ENCODE measurements at regions not wholly inside any gene's neighbourhood (a gene's known extent, or its start where the extent isn't known, plus 50 kb on each side); places are given as distances from the start of the nearest gene placed in this dataset.
"Not testable (repeated sequence)": the region's sequence is repeated elsewhere in the genome, so short reads cannot be mapped to it uniquely, and the experiment has no call there.

DNA sequence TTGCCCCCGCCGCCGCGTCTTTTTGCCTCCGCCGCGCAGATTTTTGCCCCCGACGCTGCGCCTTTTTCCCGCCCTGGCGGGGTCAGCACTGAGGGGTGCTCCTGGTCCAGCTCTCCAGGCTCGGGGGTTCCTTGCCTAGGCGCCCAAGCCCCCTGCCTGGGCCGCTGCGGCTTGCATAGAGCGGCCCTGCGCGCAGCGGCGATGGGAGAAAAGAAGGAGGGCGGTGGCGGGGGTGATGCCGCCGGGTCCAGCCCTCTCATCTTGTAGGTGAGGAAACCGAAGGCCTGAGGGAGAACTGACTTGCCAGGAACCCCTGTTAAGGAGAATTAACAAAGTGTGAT lies 330.8 kb upstream of the WSB1 start:
- TF ChIP-seq, protein P1, sequence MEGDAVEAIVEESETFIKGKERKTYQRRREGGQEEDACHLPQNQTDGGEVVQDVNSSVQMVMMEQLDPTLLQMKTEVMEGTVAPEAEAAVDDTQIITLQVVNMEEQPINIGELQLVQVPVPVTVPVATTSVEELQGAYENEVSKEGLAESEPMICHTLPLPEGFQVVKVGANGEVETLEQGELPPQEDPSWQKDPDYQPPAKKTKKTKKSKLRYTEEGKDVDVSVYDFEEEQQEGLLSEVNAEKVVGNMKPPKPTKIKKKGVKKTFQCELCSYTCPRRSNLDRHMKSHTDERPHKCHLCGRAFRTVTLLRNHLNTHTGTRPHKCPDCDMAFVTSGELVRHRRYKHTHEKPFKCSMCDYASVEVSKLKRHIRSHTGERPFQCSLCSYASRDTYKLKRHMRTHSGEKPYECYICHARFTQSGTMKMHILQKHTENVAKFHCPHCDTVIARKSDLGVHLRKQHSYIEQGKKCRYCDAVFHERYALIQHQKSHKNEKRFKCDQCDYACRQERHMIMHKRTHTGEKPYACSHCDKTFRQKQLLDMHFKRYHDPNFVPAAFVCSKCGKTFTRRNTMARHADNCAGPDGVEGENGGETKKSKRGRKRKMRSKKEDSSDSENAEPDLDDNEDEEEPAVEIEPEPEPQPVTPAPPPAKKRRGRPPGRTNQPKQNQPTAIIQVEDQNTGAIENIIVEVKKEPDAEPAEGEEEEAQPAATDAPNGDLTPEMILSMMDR (IDR thresholded peaks at IDR 0.05), result no peak
- TF ChIP-seq EZH2phosphoT487 (IDR thresholded peaks at IDR 0.05), result no peak
- TF ChIP-seq EZH2 (IDR thresholded peaks at IDR 0.05), result no peak
- H3K79me2 ChIP-seq (ENCODE audit: low read depth), result no peaks in the 10 kb centered on the region
- no peaks in the 10 kb centered on the region for H3F3A ChIP-seq (ENCODE audit: low read depth)
- H3K9me3 ChIP-seq (ENCODE audit: low read depth), result peaks cover 27% of the 10 kb centered on the region
- no peaks in the 10 kb centered on the region for H3K4me1 ChIP-seq
- H3K4me2 ChIP-seq, result no peak overlapping the region
- no peaks in the 10 kb centered on the region for H3K36me3 ChIP-seq
- no peak overlapping the region for H3K4me3 Mint-ChIP-seq
- no peaks in the 10 kb centered on the region for H4K20me1 ChIP-seq (ENCODE audit: low read depth)
- H3K9ac ChIP-seq, result no peak overlapping the region
- H3K27me3 Mint-ChIP-seq (ENCODE audit: insufficient read depth, low read depth), result no peaks in the 10 kb centered on the region
- peaks cover 14% of the 10 kb centered on the region for H3K9me3 Mint-ChIP-seq
- H3K27ac Mint-ChIP-seq, result no peak overlapping the region
- H3K27ac ChIP-seq, result no peak overlapping the region
- H3K36me3 Mint-ChIP-seq, result no peaks in the 10 kb centered on the region
- no peaks in the 10 kb centered on the region for H3K4me1 Mint-ChIP-seq
- no peak overlapping the region for H2AFZ ChIP-seq (replicated peaks)
- H3K4me3 ChIP-seq, result no peak overlapping the region
- DNase-seq (ENCODE audit: low spot score), result no peak
- no peaks in the 10 kb centered on the region for H3K27me3 ChIP-seq

DNA sequence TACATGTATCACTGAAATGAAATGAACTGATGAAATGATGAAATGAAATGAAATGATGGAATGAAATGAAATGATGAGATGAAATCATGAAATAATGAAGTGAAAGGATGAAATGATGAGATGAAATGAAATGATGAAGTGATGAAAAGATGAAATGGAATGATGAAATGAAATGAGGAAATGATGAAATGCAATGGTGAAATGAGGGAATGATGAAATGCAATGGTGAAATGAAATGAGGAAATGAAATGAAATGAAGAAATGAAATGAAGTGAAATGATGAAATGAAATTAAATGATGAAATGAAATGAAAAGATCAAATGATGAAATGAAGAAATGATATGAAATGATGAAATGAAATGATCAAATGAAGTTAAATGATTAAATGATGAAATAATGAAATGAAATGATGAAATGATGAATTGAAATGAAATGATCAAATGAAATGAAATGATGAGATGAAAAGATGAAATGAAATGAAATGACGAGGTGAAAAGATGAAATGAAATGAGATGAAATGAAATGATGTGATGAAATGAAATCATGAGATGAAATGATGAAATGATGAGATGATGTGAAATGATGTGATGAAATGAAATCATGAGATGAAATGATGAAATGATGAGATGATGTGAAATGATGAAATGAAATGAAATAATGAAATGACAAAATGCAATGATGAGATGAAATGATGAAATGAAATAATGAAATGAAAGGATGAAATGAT lies 327.9 kb upstream of the WSB1 start:
- H3K27me3 Mint-ChIP-seq (ENCODE audit: insufficient read depth, low read depth); DNase-seq (ENCODE audit: low spot score); H3K4me3 ChIP-seq; H3K4me1 Mint-ChIP-seq; H3F3A ChIP-seq (ENCODE audit: low read depth); H2AFZ ChIP-seq (replicated peaks); H3K27me3 ChIP-seq; H3K36me3 ChIP-seq; H3K4me3 Mint-ChIP-seq; H4K20me1 ChIP-seq (ENCODE audit: low read depth); H3K27ac Mint-ChIP-seq; H3K9ac ChIP-seq; H3K4me2 ChIP-seq; H3K36me3 Mint-ChIP-seq; H3K4me1 ChIP-seq; H3K27ac ChIP-seq; H3K79me2 ChIP-seq (ENCODE audit: low read depth): not testable (repeated sequence)
- H3K9me3 ChIP-seq (ENCODE audit: low read depth), result peaks cover 26% of the 10 kb centered on the region
- peaks cover 15% of the 10 kb centered on the region for H3K9me3 Mint-ChIP-seq

DNA sequence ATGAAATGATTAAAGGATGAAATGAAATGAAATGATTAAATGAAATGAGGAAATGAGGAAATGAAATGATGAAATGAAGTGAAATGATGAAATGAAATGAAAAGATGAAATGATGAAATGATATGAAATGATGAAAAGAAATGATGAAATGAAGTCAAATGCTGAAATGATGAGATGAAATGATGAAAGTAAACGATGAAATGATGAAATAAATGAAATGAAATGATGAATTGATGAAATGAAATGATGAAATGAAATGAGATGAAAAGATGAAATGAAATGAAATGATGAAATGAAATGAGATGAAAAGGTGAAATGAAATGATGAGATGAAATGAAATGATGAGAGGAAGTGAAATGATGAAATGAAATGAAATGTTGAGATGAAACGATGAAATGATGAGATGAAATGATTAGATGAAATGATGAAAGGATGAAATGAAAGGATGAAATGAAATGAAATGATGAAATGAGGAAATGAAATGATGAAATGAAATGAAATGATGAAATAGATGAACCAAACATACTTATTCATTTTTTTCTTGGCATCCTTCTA lies 327.2 kb upstream of the WSB1 start:
- peaks cover 15% of the 10 kb centered on the region for H3K9me3 Mint-ChIP-seq
- H3K4me1 ChIP-seq; H3K4me3 Mint-ChIP-seq; H3K36me3 ChIP-seq; H3K9ac ChIP-seq; H3K4me3 ChIP-seq; H4K20me1 ChIP-seq (ENCODE audit: low read depth); H3K4me2 ChIP-seq; H3K27me3 ChIP-seq; H3K4me1 Mint-ChIP-seq; H3K27ac ChIP-seq; H3K79me2 ChIP-seq (ENCODE audit: low read depth); H3K36me3 Mint-ChIP-seq; H3K27me3 Mint-ChIP-seq (ENCODE audit: insufficient read depth, low read depth); H2AFZ ChIP-seq (replicated peaks); H3F3A ChIP-seq (ENCODE audit: low read depth); H3K27ac Mint-ChIP-seq; DNase-seq (ENCODE audit: low spot score): not testable (repeated sequence)
- H3K9me3 ChIP-seq (ENCODE audit: low read depth), result peaks cover 26% of the 10 kb centered on the region

DNA sequence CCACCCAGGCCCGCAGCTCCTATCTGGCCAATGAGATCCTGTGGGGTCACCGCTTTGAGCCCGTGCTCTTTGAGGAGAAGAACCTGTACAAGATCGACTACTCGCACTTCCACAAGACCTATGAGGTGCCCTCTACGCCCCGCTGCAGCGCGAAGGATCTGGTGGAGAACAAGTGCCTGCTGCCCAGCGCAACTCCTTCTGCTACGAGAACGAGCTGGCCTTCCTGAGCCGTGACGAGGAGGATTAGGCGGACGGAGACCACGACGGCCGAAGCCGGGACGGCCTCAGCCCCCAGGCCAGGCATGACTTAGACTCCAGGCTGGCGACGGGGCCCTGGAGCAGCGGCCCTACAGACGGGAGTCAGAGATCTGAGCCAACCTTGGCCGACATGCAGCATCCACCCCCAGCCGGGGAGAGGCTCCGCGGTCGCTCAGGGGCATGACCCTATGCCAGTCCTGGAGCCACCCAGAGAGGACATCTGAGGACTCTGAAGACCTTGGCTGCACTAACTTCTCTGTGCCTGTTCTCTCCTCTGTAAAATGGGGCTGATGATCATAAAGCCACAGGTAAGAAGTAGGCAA lies 312.0 kb upstream of the WSB1 start:
- not testable (repeated sequence) for H3K9ac ChIP-seq; H2AFZ ChIP-seq (replicated peaks); H3K27ac Mint-ChIP-seq; H3K79me2 ChIP-seq (ENCODE audit: low read depth); H3K36me3 Mint-ChIP-seq; H3K4me1 Mint-ChIP-seq; DNase-seq (ENCODE audit: low spot score); H3K27me3 Mint-ChIP-seq (ENCODE audit: insufficient read depth, low read depth); H3K36me3 ChIP-seq; H3K4me3 ChIP-seq; H3K4me2 ChIP-seq; H4K20me1 ChIP-seq (ENCODE audit: low read depth); H3K27ac ChIP-seq; H3K27me3 ChIP-seq; H3F3A ChIP-seq (ENCODE audit: low read depth); H3K4me1 ChIP-seq
- Mint-ChIP-seq H3K9me3 (peaks cover 47% of the 10 kb centered on the region), H3K4me3 (peak overlapping the region; percentile 38)
- peaks cover 20% of the 10 kb centered on the region for H3K9me3 ChIP-seq (ENCODE audit: low read depth)

DNA sequence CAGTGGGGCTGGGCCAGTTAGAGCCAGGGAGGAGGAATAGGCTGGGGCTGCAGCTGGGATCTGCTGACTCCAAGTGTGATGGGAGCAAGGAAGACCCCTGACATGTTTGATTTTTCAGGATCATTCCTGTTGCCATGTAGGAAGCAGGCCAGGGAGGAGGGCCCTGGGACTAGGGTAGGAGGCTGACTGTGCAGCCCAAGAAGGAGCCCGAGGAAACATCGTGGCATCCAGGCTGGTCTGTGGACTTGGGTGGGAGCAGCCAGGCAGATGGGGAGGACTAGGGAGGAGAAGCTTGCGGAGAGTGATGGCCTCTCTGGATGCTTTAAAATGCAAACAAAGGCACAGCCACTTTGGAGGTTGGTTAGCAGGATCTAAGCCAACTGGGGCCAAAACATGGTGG lies 311.4 kb upstream of the WSB1 start:
- H2AFZ ChIP-seq (replicated peaks); H3K27ac Mint-ChIP-seq; H3K36me3 ChIP-seq; H3K9ac ChIP-seq; H4K20me1 ChIP-seq (ENCODE audit: low read depth); H3K4me2 ChIP-seq; H3K27me3 Mint-ChIP-seq (ENCODE audit: insufficient read depth, low read depth); H3K4me3 Mint-ChIP-seq; H3K4me3 ChIP-seq; H3F3A ChIP-seq (ENCODE audit: low read depth); H3K4me1 ChIP-seq; DNase-seq (ENCODE audit: low spot score); H3K27me3 ChIP-seq; H3K79me2 ChIP-seq (ENCODE audit: low read depth); H3K4me1 Mint-ChIP-seq; H3K36me3 Mint-ChIP-seq; H3K27ac ChIP-seq: not testable (repeated sequence)
- peaks cover 52% of the 10 kb centered on the region for H3K9me3 Mint-ChIP-seq
- H3K9me3 ChIP-seq (ENCODE audit: low read depth), result peaks cover 22% of the 10 kb centered on the region

DNA sequence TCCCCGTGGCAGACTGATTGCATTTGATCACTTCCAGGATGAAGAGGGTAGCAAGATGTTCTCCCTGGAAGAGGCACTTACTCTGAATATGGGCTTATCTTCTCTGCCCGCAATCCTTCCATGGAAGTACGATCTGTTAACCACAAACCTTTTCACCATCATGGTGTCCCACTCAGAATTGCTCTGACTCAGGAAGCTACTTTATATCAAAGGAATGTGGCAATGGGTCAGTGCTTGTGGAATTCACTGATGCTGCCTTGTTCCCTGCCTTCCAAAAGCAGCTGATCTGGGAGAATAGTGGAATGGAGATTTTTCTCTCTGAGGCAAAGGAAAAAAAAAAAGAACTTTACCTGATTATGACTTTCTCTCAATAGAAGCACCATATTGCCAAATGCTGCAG lies 306.1 kb upstream of the WSB1 start:
- not testable (repeated sequence) for H3K79me2 ChIP-seq (ENCODE audit: low read depth); DNase-seq (ENCODE audit: low spot score); H3K36me3 Mint-ChIP-seq; H3F3A ChIP-seq (ENCODE audit: low read depth); H3K9me3 ChIP-seq (ENCODE audit: low read depth); H3K9ac ChIP-seq; H3K4me1 Mint-ChIP-seq; H3K27me3 ChIP-seq; H3K27me3 Mint-ChIP-seq (ENCODE audit: insufficient read depth, low read depth); H3K4me3 ChIP-seq; H3K27ac ChIP-seq; H3K4me2 ChIP-seq; H4K20me1 ChIP-seq (ENCODE audit: low read depth); H3K36me3 ChIP-seq; H2AFZ ChIP-seq (replicated peaks); H3K4me1 ChIP-seq; H3K4me3 Mint-ChIP-seq; H3K27ac Mint-ChIP-seq
- peaks cover 53% of the 10 kb centered on the region for H3K9me3 Mint-ChIP-seq

DNA sequence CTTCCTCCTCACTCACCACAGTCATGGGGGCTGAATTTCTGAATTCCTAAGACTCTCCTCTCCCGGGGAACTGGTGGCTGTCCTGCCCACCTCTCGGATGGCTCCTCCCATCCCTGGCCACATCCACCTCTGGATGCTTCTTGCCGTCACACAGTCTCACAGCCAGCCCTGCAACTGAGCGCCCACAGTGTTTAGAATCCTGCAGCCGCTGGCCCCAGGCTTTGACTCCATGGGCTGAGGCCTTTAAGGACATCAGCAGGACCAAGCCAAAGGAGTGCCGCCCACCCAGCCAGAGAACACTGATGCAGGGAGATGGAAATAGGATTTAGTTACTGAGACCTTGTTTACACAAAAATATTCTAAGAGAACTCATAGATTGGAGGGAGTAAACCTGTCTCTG lies 299.3 kb upstream of the WSB1 start:
- H3K4me3 ChIP-seq; H3K9ac ChIP-seq; H3K27ac Mint-ChIP-seq; H3F3A ChIP-seq (ENCODE audit: low read depth); H2AFZ ChIP-seq (replicated peaks); H3K4me2 ChIP-seq; H4K20me1 ChIP-seq (ENCODE audit: low read depth); H3K4me1 ChIP-seq; H3K27me3 ChIP-seq; H3K79me2 ChIP-seq (ENCODE audit: low read depth); H3K4me1 Mint-ChIP-seq; H3K9me3 ChIP-seq (ENCODE audit: low read depth); H3K27ac ChIP-seq; H3K27me3 Mint-ChIP-seq (ENCODE audit: insufficient read depth, low read depth); H3K36me3 Mint-ChIP-seq; H3K4me3 Mint-ChIP-seq; DNase-seq (ENCODE audit: low spot score); H3K36me3 ChIP-seq: not testable (repeated sequence)
- peaks cover 47% of the 10 kb centered on the region for H3K9me3 Mint-ChIP-seq

Data from neural progenitor cell (in vitro differentiated cells).